AG09309 (cell line): ENCODE measurements at regions not wholly inside any gene's neighbourhood (a gene's known extent, or its start where the extent isn't known, plus 50 kb on each side); places are given as distances from the start of the nearest gene placed in this dataset.

ENCODE experiments used
- DNase-seq: peaks from one replicate; pipeline ENCODE4 v3.0.0-alpha.2; 2010; ENCODE audit warnings: low read depth
- H3K4me3 ChIP-seq: 2 replicates; pipeline ENCODE4 v1.5.1; 2011; ENCODE audit warnings: mild to moderate bottlenecking, low read depth, low read length, moderate library complexity; ENCODE audit not compliant: control insufficient read depth
- TF ChIP-seq, protein P1 (sequence below): IDR thresholded peaks from 2 replicates; pipeline ENCODE4 v1.5.1; 2011; ENCODE audit warnings: mild to moderate bottlenecking, low read depth, low read length, inconsistent platforms; ENCODE audit not compliant: insufficient read depth, control insufficient read depth; ENCODE audit errors: missing control alignments

DNA sequence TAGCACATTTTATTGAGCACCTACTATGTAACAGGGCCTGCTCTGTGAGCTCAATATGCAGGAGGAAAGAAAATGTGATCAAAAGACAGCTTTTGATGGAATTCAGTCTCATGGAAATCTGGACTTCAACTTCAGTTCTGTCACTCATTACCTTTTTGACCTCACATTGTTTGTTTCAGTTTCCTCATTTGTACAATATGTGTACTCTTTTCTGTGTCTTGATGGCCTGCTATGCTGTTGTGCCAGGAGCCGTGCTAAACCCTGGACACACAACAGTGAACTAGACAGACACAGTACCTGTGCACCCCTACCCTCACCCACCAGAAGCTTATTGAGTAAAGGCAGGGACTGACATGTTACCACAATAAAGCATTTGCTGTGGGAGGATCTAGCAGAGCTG lies 162.9 kb upstream of the FGGY start:
- TF ChIP-seq, protein P1, sequence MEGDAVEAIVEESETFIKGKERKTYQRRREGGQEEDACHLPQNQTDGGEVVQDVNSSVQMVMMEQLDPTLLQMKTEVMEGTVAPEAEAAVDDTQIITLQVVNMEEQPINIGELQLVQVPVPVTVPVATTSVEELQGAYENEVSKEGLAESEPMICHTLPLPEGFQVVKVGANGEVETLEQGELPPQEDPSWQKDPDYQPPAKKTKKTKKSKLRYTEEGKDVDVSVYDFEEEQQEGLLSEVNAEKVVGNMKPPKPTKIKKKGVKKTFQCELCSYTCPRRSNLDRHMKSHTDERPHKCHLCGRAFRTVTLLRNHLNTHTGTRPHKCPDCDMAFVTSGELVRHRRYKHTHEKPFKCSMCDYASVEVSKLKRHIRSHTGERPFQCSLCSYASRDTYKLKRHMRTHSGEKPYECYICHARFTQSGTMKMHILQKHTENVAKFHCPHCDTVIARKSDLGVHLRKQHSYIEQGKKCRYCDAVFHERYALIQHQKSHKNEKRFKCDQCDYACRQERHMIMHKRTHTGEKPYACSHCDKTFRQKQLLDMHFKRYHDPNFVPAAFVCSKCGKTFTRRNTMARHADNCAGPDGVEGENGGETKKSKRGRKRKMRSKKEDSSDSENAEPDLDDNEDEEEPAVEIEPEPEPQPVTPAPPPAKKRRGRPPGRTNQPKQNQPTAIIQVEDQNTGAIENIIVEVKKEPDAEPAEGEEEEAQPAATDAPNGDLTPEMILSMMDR: no peak
- no peak for DNase-seq
- H3K4me3 ChIP-seq: no peak overlapping the region

DNA sequence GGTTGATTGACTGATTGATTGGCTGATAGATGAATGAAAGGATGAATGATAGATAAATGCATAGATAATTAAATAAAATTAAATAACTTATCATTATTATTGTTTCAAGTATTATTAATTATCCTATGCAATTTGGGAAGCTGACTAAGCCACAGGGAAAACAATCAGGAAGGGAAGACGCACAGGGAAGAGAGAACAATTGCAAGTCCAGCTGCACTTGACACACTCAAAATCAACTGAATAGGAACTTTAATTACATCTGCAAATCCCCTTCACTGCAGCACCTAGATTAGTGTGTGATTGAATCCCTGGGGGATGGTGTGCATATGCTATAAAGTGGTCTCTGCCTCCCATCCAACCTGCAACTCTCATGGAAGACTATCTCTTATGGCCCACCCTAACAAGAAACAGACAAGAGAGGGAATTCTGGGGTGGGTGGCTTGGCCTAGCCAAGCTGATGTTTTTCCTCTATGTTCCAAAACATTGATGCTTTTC lies 161.1 kb upstream of the FGGY start:
- H3K4me3 ChIP-seq: no peak overlapping the region

DNA sequence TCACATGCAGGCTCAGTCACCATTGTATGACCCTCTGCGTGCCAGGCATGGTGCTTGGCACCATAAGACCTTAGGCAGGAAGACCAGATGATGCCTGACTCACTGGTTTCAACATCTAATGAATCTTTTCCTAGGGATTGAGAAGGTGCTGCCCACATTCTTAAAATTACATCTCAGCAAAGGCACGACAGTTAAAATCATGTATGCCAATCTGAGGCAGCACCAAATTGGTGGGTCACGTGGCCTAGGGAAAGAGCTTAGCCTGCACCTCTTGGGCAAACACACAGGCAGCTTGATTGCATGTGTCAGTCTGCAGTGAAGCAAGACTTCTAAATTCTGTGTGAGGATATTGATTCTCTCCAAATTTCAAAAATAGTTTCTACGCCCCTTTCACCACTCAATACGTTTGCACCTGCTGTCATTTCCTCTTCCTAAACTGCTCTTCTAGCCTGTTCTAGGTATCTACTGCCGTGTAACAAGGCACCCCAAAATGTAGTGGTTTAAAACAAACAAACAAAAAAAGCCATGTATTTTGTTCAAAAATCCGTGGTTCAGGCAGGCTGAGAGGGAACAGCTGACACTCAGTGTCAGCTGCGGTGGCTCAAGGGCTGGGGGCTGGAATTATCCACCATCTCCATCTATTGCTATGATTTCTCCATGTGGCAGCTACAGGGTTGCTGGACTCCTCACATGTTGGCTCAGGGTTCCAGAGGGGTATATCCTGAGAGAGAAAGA lies 160.2 kb upstream of the FGGY start:
- DNase-seq: peak; percentile 62
- TF ChIP-seq, protein P1: no peak
- no peak overlapping the region for H3K4me3 ChIP-seq

More for the DNA sequence above, 161.1 kb upstream of the FGGY start:
- TF ChIP-seq, protein P1: no peak
- DNase-seq: no peak

DNA sequence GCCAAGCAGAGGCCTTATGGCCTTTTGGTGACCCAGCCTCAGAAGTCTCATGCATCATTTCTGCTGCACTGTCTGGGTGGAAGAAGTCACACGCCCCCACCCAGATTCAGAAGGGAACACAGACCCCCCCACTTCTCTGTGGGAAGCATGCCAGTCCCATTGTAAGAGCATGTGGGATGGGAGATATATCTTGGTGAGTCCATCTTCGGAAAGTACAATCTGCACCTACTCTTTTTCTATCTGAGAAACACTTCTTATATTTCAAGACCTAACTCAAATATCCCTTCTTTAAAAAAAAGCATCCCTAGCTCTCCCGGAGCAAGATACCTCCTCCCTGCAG lies 159.6 kb upstream of the FGGY start:
- no peak for DNase-seq
- TF ChIP-seq, protein P1: no peak
- no peak overlapping the region for H3K4me3 ChIP-seq

DNA sequence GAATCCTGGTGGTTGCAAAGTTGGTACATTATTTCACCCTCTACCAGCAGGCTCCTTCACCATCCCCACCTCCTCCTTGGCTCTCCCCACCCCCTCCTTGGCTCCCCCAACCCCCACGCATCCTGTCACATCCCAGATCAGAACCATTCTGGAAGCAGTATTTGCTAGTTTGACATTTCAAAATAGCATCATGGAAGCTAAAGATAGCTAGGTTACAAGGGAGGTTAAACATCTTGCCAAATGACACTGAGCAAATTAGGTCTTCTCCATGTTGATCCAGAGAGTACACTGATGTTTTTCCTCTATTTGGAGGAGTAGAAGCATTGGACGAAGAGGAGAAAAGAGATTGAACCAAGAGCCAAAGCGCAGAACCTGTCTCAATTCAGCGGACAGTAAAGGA lies 158.9 kb upstream of the FGGY start:
- no peak overlapping the region for H3K4me3 ChIP-seq
- TF ChIP-seq, protein P1: no peak
- DNase-seq: no peak

DNA sequence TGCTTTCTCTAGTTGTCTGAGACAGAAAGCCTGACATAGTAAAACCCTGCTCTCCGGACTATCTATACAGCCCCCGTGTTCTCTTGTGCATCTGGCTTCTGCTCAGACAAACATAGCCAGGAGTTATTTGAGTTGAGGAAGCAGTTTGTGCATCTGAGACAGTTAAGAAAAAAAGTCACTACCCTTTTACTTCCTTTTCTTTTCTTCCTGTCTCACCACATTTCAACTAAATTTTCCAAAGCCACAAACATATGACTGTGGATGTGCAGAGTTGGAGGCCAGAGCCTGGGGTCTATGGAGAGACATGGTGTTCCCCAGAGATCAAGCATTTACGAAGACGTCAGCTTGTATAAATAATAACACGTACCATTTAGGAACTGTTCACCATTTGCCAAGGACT lies 158.5 kb upstream of the FGGY start:
- TF ChIP-seq, protein P1: no peak
- no peak for DNase-seq

More for the DNA sequence above, 158.5 kb upstream of the FGGY start:
- no peak overlapping the region for H3K4me3 ChIP-seq
